Endothelial cell of umbilical vein (primary cell): ENCODE measurements at regions not wholly inside any gene's neighbourhood (a gene's known extent, or its start where the extent isn't known, plus 50 kb on each side); places are given as distances from the start of the nearest gene placed in this dataset.

Experiments used
- BruUV-seq: library from RNA; stranded (reverse); fragments of 400-500 nt; replicated peaks from 2 replicates; lab custom pipeline; 2021; lab: Mats Ljungman, UMichigan
- CTCF ChIA-PET: fragments of 300-600, 350-600 bp; sonication (Branson Sonifier 250); formaldehyde crosslinking; loops from one replicate; lab custom pipeline; 2021; ENCODE audit warnings: antibody characterized with exemption, inconsistent platforms; lab: Charles Lee
- POLR2A ChIA-PET: fragments of 300-600, 350-600 bp; sonication (Branson Sonifier 250); formaldehyde crosslinking; loops from one replicate; lab custom pipeline; 2021; ENCODE audit warnings: antibody characterized with exemption, inconsistent platforms; lab: Charles Lee
- DNase-seq: peaks from one replicate; pipeline ENCODE4 v3.0.0-alpha.2; 2011; ENCODE audit warnings: low read depth, low spot score
- FAIRE-seq: peaks from 2 replicates; lab custom pipeline; 2011; peaks lifted over from hg19 to GRCh38; lab: Jason Lieb, UNC
- H2AFZ ChIP-seq: 2 replicates; pipeline ENCODE4 v1.6.0; 2012; ENCODE audit warnings: low read depth, low read length, control low read depth, inconsistent platforms
- H3K27ac ChIP-seq: 2 replicates; pipeline ENCODE4 v1.5.1; 2011; ENCODE audit warnings: low read depth, mild to moderate bottlenecking, control low read depth, low read length, moderate library complexity; ENCODE audit not compliant: insufficient read depth
- H3K27me3 ChIP-seq, 2 experiments: 2 replicates each; pipeline versions ENCODE4 v1.6.0 to v1.6.1; 2011; ENCODE audit warnings: low read length in 2 of 2, mixed read lengths in 1 of 2; ENCODE audit not compliant: control insufficient read depth in 2 of 2, insufficient read depth in 2 of 2
- H3K36me3 ChIP-seq, 2 experiments: 2 replicates in 1 of 2; 3 replicates in 1 of 2; pipeline ENCODE4 v1.5.1; 2011; ENCODE audit warnings: low read length in 2 of 2, mild to moderate bottlenecking in 1 of 2, moderate library complexity in 1 of 2; ENCODE audit not compliant: control insufficient read depth in 2 of 2, insufficient read depth in 2 of 2; ENCODE audit errors: extremely low read depth in 1 of 2
- H3K4me1 ChIP-seq: 3 replicates; pipeline ENCODE4 v1.5.1; 2011; ENCODE audit warnings: mild to moderate bottlenecking, low read length; ENCODE audit not compliant: control insufficient read depth, insufficient read depth; ENCODE audit errors: extremely low read depth
- H3K4me2 ChIP-seq: 2 replicates; pipeline ENCODE4 v1.6.1; 2011; ENCODE audit warnings: low read length, control low read depth, mixed read lengths; ENCODE audit not compliant: insufficient read depth
- H3K4me3 ChIP-seq, 3 experiments: fragments of 200-600 bp in 1 of 3; sonication (generic), shearing (Covaris generic) in 1 of 3; replicated peaks in 1 of 3; 2 replicates each; pipeline ENCODE4 v1.5.1; 2011 to 2016; ENCODE audit warnings: control low read depth in 3 of 3, low read length in 3 of 3, mild to moderate bottlenecking in 2 of 3, inconsistent platforms in 1 of 3, low read depth in 1 of 3, moderate library complexity in 1 of 3; ENCODE audit not compliant: insufficient read depth in 1 of 3
- H3K79me2 ChIP-seq: 2 replicates; pipeline ENCODE4 v1.6.0; 2012; ENCODE audit warnings: low read length, inconsistent platforms; ENCODE audit not compliant: control insufficient read depth, insufficient read depth
- H3K9ac ChIP-seq: replicated peaks from 2 replicates; pipeline ENCODE3; 2011; ENCODE audit warnings: low read length, control low read depth; ENCODE audit not compliant: insufficient read depth; ENCODE audit errors: extremely low read depth
- H3K9me1 ChIP-seq: replicated peaks from 3 replicates; pipeline ENCODE4 v1.6.0; 2011; ENCODE audit warnings: mild to moderate bottlenecking, low read length; ENCODE audit not compliant: control insufficient read depth, insufficient read depth; ENCODE audit errors: extremely low read depth
- H3K9me3 ChIP-seq: replicated peaks from 2 replicates; pipeline ENCODE4 v1.5.1; 2012; ENCODE audit warnings: low read length, inconsistent platforms; ENCODE audit not compliant: control insufficient read depth, insufficient read depth
- H4K20me1 ChIP-seq: replicated peaks from 2 replicates; pipeline ENCODE3; 2011; ENCODE audit warnings: mild to moderate bottlenecking, low read length; ENCODE audit not compliant: control insufficient read depth, insufficient read depth; ENCODE audit errors: extremely low read depth
- CTCF ChIP-seq, 2 donors: IDR thresholded peaks; 1 replicate in 1 of 2; 2 replicates in 1 of 2; pipeline ENCODE4 v1.5.1; 2011; ENCODE audit warnings: low read length in 2 of 2, mild to moderate bottlenecking in 2 of 2, moderate library complexity in 2 of 2, control low read depth in 1 of 2, inconsistent platforms in 1 of 2, low read depth in 1 of 2; ENCODE audit not compliant: insufficient read depth in 1 of 2; ENCODE audit errors: extremely low read depth in 1 of 2
- EZH2 ChIP-seq: IDR thresholded peaks from 2 replicates; pipeline ENCODE4 v1.6.1; 2012; ENCODE audit warnings: borderline replicate concordance, low read depth, mild to moderate bottlenecking, moderate library complexity, low read length, inconsistent platforms; ENCODE audit not compliant: severe bottlenecking
- FOS ChIP-seq: IDR thresholded peaks from 2 replicates; pipeline ENCODE4 v1.6.1; 2011; ENCODE audit warnings: mild to moderate bottlenecking, low read length, moderate library complexity, borderline replicate concordance; ENCODE audit not compliant: insufficient read depth
- GATA2 ChIP-seq: IDR thresholded peaks from 2 replicates; pipeline ENCODE4 v1.7.0; 2011; ENCODE audit warnings: low read depth, mild to moderate bottlenecking, moderate library complexity, mixed read lengths, low read length; ENCODE audit not compliant: insufficient read length, insufficient read depth
- JUN ChIP-seq: IDR thresholded peaks from 2 replicates; pipeline ENCODE4 v1.6.1; 2011; ENCODE audit warnings: borderline replicate concordance, low read depth; ENCODE audit not compliant: insufficient read length, insufficient read depth
- MYC ChIP-seq: IDR thresholded peaks from one replicate; pipeline ENCODE4 v1.6.1; 2011; ENCODE audit warnings: mild to moderate bottlenecking, low read depth, low read length
- POLR2A ChIP-seq: IDR thresholded peaks from 2 replicates; pipeline ENCODE4 v1.6.1; 2012; ENCODE audit warnings: low read depth, mild to moderate bottlenecking, control low read depth, low read length
- POLR2AphosphoS5 ChIP-seq: IDR thresholded peaks from 2 replicates; pipeline ENCODE4 v1.6.1; 2012; ENCODE audit warnings: low read depth, mild to moderate bottlenecking, control low read depth, low read length, moderate library complexity; ENCODE audit not compliant: insufficient read depth
- dilution Hi-C: fragments of 300-500 bp; cut with MboI; formaldehyde crosslinking; loops from one replicate; pipeline ENCODE4 v1.15.0; 2019; ENCODE audit warnings: low sequenced_read_pairs; ENCODE audit not compliant: extremely low pct_ligation_motif_present
- intact Hi-C: fragments of 100-400 bp; cut with micrococcal nuclease; formaldehyde crosslinking; loops from one replicate; pipeline ENCODE4 v1.10.0; 2022
- TF ChIP-seq, protein P1 (sequence below): IDR thresholded peaks from 2 replicates; pipeline ENCODE4 v1.6.1; 2011; ENCODE audit not compliant: insufficient read depth, insufficient read length

GRCh38 chr20:61025536-61025935 is 226.5 kb upstream of the CDH4 start:
- H3K79me2 ChIP-seq: no peaks in the 10 kb centered on the region
- H3K9ac ChIP-seq: no peak overlapping the region
- ChIA-PET POLR2A (no interaction called here), CTCF (no interaction called here)
- no peak overlapping the region for H3K4me3 ChIP-seq
- no peaks in the 10 kb centered on the region for H3K27me3 ChIP-seq
- no peaks in the 10 kb centered on the region for H3K36me3 ChIP-seq
- no peak for TF ChIP-seq POLR2A
- TF ChIP-seq, protein P1, sequence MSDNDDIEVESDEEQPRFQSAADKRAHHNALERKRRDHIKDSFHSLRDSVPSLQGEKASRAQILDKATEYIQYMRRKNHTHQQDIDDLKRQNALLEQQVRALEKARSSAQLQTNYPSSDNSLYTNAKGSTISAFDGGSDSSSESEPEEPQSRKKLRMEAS: no peak
- TF ChIP-seq JUN: no peak
- no peak for TF ChIP-seq MYC
- TF ChIP-seq CTCF (IDR thresholded peaks at IDR 0.05; ENCODE audit: extremely low read depth in 1 of 2, insufficient read depth in 1 of 2, low read depth in 1 of 2, low read length in 2 of 2): no peak
- TF ChIP-seq GATA2: no peak
- H2AFZ ChIP-seq: no peak overlapping the region
- FAIRE-seq (no peak), DNase-seq (no peak)
- H3K4me2 ChIP-seq: no peak overlapping the region
- no peaks in the 10 kb centered on the region for H3K9me1 ChIP-seq
- peaks cover 7% of the 10 kb centered on the region for H3K9me3 ChIP-seq
- intact Hi-C loops: no loop called here
- no peaks in the 10 kb centered on the region for H3K4me1 ChIP-seq
- no peaks in the 10 kb centered on the region for H4K20me1 ChIP-seq
- dilution Hi-C loops: no loop called here
- no TSS peak for BruUV-seq
- no peak overlapping the region for H3K27ac ChIP-seq

GRCh38 chr20:61026173-61026572 is 225.9 kb upstream of the CDH4 start:
- no peak overlapping the region for H3K27ac ChIP-seq
- ChIA-PET CTCF (no interaction called here), POLR2A (no interaction called here)
- dilution Hi-C loops (no loop called here), intact Hi-C loops (no loop called here)
- H3K4me3 ChIP-seq: no peak overlapping the region
- no peak overlapping the region for H3K4me2 ChIP-seq
- DNase-seq (no peak), FAIRE-seq (no peak)
- BruUV-seq: no TSS peak
- H3K79me2 ChIP-seq: no peaks in the 10 kb centered on the region
- H2AFZ ChIP-seq: no peak overlapping the region
- TF ChIP-seq GATA2 (no peak), CTCF (IDR thresholded peaks at IDR 0.05; ENCODE audit: extremely low read depth in 1 of 2, insufficient read depth in 1 of 2, low read depth in 1 of 2, low read length in 2 of 2) (no peak), JUN (no peak), POLR2AphosphoS5 (no peak), POLR2A (no peak), FOS (no peak), MYC (no peak), EZH2 (no peak)
- TF ChIP-seq, protein P1: no peak
- no peaks in the 10 kb centered on the region for H3K27me3 ChIP-seq
- H3K4me1 ChIP-seq: no peaks in the 10 kb centered on the region
- H3K9me3 ChIP-seq: peaks cover 7% of the 10 kb centered on the region
- H3K9me1 ChIP-seq: no peaks in the 10 kb centered on the region
- H3K9ac ChIP-seq: no peak overlapping the region
- no peaks in the 10 kb centered on the region for H4K20me1 ChIP-seq
- no peaks in the 10 kb centered on the region for H3K36me3 ChIP-seq
